ENCODE measurements at regions not wholly inside any gene's neighbourhood (a gene's known extent, or its start where the extent isn't known, plus 50 kb on each side); places are given as distances from the start of the nearest gene placed in this dataset.

GRCh38 chr4:187000281-187000680 lies 276.6 kb upstream of the FAT1 start:
- no peak overlapping the region for H2BK120ac ChIP-seq (ENCODE audit: low read depth, low read length)
- H3K4ac ChIP-seq (ENCODE audit: low read depth, low read length): no peak overlapping the region
- H3K4me1 ChIP-seq (ENCODE audit: control insufficient read depth, insufficient read depth, low read length): no peaks in the 10 kb centered on the region
- H2AFZ ChIP-seq (replicated peaks; ENCODE audit: low read length, poor library complexity): no peak overlapping the region
- intact Hi-C loops (cut with micrococcal nuclease): no loop called here
- H3K79me1 ChIP-seq (ENCODE audit: low read depth in 1 of 2, low read length in 2 of 2): no peaks in the 10 kb centered on the region
- in situ Hi-C loops (cut with MboI; ENCODE audit: low sequenced_read_pairs): no loop called here
- H2BK5ac ChIP-seq (ENCODE audit: low read depth, low read length, poor library complexity, severe bottlenecking): no peak overlapping the region
- H3K27ac ChIP-seq (ENCODE audit: insufficient read depth, low read length): no peak overlapping the region
- no peak for ATAC-seq (ENCODE audit: low read depth)
- WGBS, 2 experiments (ENCODE audit: extremely low coverage in 2 of 2, insufficient read length in 1 of 2): no CpG with 5 or more reads among the region's 2 CpGs
- H3K56ac ChIP-seq (ENCODE audit: extremely low read depth, insufficient read depth, low read length): no peak overlapping the region
- H3K9ac ChIP-seq (ENCODE audit: low read depth, low read length): no peak overlapping the region
- dilution Hi-C loops (cut with HindIII; ENCODE audit: low sequenced_read_pairs, unreplicated experiment): no loop called here
- no peak overlapping the region for H3K14ac ChIP-seq (replicated peaks; ENCODE audit: low read depth, low read length)
- CTCF ChIA-PET: no interaction called here
- no peak overlapping the region for H3K4me3 ChIP-seq (ENCODE audit: insufficient read depth, low read depth, low read length)
- no peak for DNase-seq
- no peak overlapping the region for H4K91ac ChIP-seq (ENCODE audit: insufficient read depth, low read depth, low read length)
- TF ChIP-seq MAFK (IDR thresholded peaks at IDR 0.05; ENCODE audit: low read depth, low read length) (no peak), POLR2A (IDR thresholded peaks at IDR 0.05; ENCODE audit: low read depth, low read length) (no peak), ELK1 (IDR thresholded peaks at IDR 0.05; ENCODE audit: borderline replicate concordance, low read depth, low read length) (no peak), RAD21 (IDR thresholded peaks at IDR 0.05; ENCODE audit: low read length) (no peak), MXI1 (IDR thresholded peaks at IDR 0.05; ENCODE audit: borderline replicate concordance, low read depth, low read length) (no peak), USF2 (IDR thresholded peaks at IDR 0.05; ENCODE audit: low read depth, low read length) (no peak), RFX5 (IDR thresholded peaks at IDR 0.05; ENCODE audit: low read depth, low read length) (no peak), CEBPB (IDR thresholded peaks at IDR 0.05; ENCODE audit: low read depth, low read length) (no peak), SMC3 (IDR thresholded peaks at IDR 0.05; ENCODE audit: low read depth, low read length) (no peak), FOS (IDR thresholded peaks at IDR 0.05; ENCODE audit: low read depth, low read length) (no peak), RCOR1 (IDR thresholded peaks at IDR 0.05; ENCODE audit: insufficient replicate concordance, low read length) (no peak), CTCF (conservative IDR thresholded peaks at IDR 0.05; ENCODE audit: low read depth, low read length) (no peak), MAZ (IDR thresholded peaks at IDR 0.05; ENCODE audit: borderline replicate concordance, low read depth, low read length) (no peak)
- no peaks in the 10 kb centered on the region for H3K9me3 ChIP-seq (ENCODE audit: control insufficient read depth, insufficient read depth, low read length)
- no TSS peak for BruUV-seq (replicated peaks)
- H4K5ac ChIP-seq (ENCODE audit: low read depth, low read length): no peak overlapping the region
- H4K20me1 ChIP-seq (ENCODE audit: insufficient read depth, low read length): no peaks in the 10 kb centered on the region
- no peak overlapping the region for H2AK9ac ChIP-seq (replicated peaks; ENCODE audit: low read depth, low read length, poor library complexity)
- no peak overlapping the region for H3K23ac ChIP-seq (ENCODE audit: low read depth, low read length)
- POLR2A ChIA-PET (ENCODE audit: unreplicated experiment): no interaction called here
- no peak overlapping the region for H3K4me2 ChIP-seq (ENCODE audit: low read depth, low read length)
- no peak overlapping the region for H2BK20ac ChIP-seq (ENCODE audit: low read depth, low read length)
- H2AK5ac ChIP-seq (ENCODE audit: low read depth, low read length): no peak overlapping the region
- H3K27me3 ChIP-seq (ENCODE audit: control insufficient read depth, insufficient read depth, low read length): no peaks in the 10 kb centered on the region
- no peaks in the 10 kb centered on the region for H3K36me3 ChIP-seq (ENCODE audit: control insufficient read depth, insufficient read depth, low read length)
- H3K9me1 ChIP-seq (ENCODE audit: insufficient read depth, low read length): no peaks in the 10 kb centered on the region
- no peak overlapping the region for H3K18ac ChIP-seq (ENCODE audit: low read depth, low read length)
- no peak overlapping the region for H2BK15ac ChIP-seq (ENCODE audit: low read depth, low read length)
- no peak overlapping the region for H4K8ac ChIP-seq (ENCODE audit: low read depth in 2 of 2, low read length in 2 of 2)
